Adrenal gland (tissue), 5 donors: ENCODE measurements at regions not wholly inside any gene's neighbourhood (a gene's known extent, or its start where the extent isn't known, plus 50 kb on each side); places are given as distances from the start of the nearest gene placed in this dataset.

Experiments
- CTCF ChIP-seq, 6 experiments: fragments of 450-650 bp in 4 of 6; fragments of 200-600 bp in 2 of 6; sonication (generic) in 1 of 6; IDR thresholded peaks; 1 replicate in 5 of 6; 2 replicates in 1 of 6; pipeline versions ENCODE4 v1.5.1 to v1.8.0; 2016 to 2021; ENCODE audit warnings: antibody characterized with exemption in 6 of 6, mild to moderate bottlenecking in 2 of 6, moderate library complexity in 1 of 6
- POLR2A ChIP-seq, 2 donors: fragments of 450-650 bp; IDR thresholded peaks; one replicate each; pipeline ENCODE4 v1.6.1; 2017; ENCODE audit warnings: antibody characterized with exemption in 2 of 2, mild to moderate bottlenecking in 2 of 2, moderate library complexity in 1 of 2
- donor health status: DM: no; HTN: no; CAD: no.

GRCh38 chr3:187843654-187844053 lies 98.4 kb upstream of the BCL6 start:
- TF ChIP-seq CTCF (IDR thresholded peaks at IDR 0.05) (no peak), POLR2A (IDR thresholded peaks at IDR 0.05) (no peak)
